Stimulated activated CD4-positive, alpha-beta T cell treated with anti-CD3 and anti-CD28 coated beads, Interleukin-4, amount 100 ng/mL, for 24 hours (primary cell): ENCODE measurements at regions not wholly inside any gene's neighbourhood (a gene's known extent, or its start where the extent isn't known, plus 50 kb on each side); places are given as distances from the start of the nearest gene placed in this dataset.

ENCODE experiments used
- DNase-seq: peaks from one replicate; pipeline ENCODE4 v3.0.0-alpha.2; 2020

DNA sequence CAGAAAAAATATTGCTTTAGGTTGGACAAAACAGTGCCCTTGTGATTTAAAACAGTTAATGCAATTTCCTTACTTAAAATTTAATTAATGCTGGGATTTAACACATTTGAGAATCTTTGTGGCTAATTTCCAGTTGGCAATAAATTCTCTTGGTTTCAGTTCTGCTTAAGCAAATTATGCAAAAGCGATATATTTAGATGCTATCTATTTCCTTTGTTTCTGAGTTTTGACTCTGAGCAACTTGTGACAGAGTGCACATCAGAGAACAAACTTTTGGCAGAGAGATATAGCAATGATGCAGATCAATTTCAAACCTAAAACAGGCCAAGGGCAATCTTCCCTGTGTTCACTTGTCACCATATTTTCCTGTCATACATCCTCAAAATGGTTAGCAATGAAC is 933.6 kb upstream of the ZWINT start:
- DNase-seq, result no peak

DNA sequence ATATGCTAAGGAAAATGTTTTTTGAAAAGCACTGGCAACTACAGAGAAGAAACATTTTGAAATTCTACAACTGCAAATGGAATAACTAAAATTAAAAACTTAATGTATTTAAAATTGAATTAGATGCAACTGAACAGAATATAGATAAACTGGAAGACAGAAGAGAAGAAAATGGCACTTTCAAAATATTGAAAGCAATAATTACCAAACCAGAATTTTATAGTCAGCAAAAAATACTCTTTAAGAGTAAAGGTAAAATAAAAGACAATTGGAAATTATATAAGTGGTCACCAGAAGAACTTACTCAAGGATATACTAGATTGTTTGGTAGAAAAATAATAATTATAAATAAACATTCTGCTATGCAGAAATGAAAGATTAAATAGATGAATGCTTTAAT is 927.7 kb upstream of the ZWINT start:
- no peak for DNase-seq

DNA sequence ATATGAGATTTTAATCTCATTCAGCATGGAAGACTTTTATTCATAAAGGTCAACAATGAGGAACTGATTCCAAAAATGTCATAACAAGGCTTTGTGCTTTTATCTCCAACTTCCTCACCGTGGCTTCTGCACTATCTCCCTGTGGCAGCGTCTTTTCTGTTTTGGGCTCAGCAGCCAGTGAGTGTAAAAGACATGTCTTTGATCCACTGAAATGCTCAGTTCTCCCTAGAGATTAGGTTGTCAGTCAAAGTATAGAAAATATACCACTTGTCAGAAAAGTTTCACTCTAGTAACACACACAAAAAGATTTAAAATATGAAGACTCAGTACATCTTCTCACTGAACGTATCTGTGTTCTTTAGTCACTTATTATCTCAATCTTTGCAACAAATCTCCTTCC is 901.8 kb upstream of the ZWINT start:
- DNase-seq, result no peak

DNA sequence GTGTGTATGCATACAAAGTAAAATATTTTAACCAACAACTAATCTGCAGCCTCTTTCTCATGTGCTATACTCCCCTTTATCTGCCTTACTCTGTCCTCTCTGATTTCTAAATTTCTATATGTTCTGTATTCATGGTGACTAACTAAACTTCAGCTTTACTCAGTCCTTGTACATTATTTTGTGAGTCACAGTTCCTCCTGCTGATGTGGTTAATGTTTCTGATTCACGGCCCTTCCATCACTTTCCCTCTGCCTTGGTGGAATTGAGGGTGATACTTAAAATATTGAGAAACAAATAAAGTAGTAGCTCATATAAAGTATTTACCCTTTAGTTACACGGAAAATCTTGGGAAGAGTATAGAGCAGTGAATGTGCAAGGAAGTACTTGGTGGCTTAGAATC is 899.1 kb upstream of the ZWINT start:
- no peak for DNase-seq

DNA sequence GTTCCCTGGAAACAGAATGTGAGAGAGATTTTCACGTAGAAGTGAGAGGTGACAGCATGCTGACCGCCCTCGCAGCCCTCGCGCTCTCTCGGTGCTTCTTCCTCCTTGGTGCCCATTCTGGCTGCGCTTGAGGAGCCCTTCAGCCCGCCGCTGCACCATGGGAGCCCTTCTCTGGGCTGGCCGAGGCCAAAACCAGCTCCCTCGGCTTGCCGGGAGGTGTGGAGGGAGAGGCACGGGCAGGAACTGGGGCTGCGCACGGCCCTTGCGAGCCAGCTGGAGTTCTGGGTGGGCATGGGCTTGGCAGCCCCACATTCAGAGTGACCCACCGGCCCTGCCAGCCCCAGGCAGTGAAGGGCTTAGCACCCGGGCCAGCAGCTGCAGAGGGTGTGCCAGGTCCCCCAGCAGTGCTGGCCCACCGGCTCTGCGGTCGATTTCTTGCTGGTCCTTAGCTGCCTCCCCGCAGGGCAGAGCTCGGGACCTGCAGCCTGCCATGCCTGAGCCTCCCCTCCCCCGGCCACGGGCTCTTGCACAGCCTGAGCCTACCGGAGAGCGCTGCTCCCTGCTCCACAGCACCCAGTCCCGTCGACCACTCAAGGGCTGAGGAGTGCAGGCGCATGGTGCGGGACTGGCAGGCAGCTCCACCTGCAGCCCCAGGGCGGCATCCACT is 888.7 kb upstream of the ZWINT start:
- no peak for DNase-seq

DNA sequence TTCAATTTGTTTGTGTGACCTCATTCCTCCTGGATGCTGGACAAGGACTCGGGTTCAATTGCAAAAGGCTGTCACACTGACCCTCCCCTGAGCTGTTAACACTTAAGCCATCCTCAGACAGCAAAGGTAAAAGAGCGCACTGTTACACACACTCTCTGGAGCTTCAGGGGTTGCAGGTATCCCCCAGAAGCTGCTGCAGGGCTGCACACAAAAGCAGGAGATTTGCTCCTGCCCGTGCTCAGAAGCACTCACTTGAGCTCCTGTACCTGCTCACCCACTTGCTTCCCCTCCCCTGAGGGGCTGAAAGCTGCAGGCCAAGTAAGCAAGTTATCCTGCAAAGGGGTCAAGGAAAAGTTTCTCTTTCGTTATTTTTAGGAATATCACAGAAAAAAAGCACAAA is 886.2 kb upstream of the ZWINT start:
- DNase-seq, result no peak

DNA sequence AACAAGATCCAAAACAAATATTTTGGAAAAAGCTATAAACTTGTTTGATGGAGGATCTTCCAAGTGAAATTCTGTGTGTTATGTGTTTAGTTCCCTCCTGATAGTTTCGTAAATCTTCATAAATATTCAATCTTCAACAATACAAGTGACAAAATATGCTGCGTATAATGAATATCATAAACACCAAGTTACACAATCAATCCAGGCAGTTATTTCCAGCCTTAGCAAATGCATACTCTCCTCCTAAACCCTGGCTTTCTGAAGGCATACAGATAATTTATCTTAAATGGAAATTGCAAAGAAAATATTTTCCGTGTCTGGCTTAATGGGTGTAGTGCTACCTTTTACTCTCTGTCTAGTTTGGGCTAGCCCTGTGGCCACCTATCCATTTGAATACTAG is 864.9 kb upstream of the ZWINT start:
- DNase-seq, result no peak

DNA sequence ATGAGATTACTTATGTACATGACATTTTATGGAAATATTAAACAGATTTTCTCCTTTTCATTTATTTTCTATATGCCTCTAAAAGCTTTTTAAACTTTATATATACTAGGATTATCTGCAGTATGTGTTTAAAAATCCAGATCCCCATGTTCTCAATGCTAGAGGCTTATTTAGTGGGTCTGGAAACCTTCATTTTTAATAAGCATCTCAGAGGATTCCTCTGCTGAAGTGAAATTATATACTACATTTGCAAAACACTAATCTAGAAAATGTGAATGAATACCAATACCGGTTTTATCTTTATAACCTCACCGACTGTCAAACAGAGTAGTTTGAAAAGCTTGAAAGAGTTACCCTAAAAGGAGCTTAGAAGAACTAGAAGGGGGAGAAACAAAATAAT is 863.8 kb upstream of the ZWINT start:
- DNase-seq, result no peak

DNA sequence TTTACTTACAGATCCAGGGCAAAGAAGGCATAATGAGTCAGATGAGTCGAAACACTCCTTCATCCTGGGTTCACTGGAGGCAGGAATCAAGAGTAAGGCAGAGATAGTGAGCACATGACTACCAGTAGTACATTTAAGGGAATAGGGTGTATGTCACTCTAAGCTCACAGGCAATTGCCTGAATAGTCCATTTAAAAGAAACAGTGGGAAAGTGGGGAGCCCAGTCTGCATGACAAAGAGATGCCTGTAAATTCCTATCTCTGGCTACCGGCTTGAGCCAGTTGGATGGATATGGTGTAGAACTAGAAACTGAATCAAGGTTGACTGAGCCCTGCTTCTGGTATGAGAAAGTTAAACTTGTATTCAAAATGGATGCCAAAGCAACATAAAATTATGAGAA is 861.5 kb upstream of the ZWINT start:
- DNase-seq, result no peak

DNA sequence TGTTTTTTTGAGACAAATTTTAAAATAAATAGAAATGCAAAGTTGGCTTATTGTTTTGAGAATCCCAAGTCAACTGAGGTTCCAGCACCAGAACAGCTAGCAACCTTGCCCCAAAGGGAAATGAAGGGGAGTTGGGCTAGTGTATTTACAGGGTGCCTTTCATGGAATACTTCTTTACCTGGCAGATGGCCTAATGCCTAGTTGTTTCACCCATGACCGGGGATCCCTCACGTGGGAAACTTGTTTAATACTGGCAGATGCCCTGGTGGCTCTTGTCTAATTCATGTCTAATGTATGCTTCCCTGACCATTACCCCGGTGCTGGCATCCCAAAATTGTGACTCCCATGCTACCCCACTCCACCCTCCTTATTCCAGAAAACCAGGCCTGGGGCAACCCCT is 861.1 kb upstream of the ZWINT start:
- no peak for DNase-seq

DNA sequence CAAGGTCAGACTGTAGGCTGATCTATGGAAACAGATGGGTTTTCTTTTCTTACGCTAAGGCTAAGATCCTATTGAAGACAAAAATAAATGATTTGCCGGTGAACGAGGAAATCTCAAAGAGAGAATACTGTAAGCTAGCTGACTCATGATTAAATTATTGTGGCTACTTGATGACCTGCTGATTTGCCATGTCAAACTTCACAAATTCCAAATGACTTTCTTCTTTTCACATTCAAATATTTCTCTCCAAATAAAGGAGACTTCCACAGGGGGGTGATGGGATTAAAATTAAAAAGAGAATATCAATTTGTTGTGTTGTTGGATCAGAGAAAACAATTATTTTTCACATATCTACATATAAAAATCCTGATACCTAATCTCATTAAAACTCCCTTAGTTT is 860.6 kb upstream of the ZWINT start:
- no peak for DNase-seq

DNA sequence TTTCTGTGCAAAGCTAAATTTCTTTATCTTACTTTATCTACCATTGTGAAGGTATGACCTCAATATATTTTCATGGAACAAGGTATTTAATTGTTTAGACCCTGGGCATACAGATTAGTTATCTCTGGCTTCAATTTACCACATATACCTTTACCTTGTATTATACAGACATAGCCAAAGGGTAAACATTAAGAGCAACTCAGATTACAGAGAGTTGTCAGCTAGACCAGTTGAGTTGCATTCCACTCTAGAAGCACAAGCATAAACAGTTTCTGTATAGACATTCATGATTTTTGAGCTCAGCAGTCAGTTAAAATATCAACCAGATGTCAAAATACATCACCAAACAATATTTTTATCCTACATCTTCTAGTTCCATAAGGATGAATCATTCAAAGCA is 857.3 kb upstream of the ZWINT start:
- DNase-seq, result no peak

DNA sequence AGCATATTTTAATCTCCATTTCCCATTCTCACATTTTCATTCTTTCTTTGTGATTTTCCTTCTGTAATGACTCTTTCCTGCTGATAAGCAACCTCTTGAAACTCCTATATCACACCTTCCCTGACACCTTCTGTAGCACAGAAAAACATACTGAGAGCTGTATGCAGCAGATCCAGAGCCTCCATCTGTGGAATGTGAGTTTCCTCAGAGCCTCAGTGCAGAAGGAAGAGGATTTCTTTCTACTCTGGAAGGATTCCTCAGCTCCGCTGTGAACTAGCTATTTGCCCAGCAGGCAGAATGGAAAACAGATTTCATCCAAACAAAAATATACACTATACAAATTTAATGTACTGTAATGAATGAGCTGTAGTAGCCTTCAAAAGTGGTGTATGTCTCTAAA is 841.3 kb upstream of the ZWINT start:
- no peak for DNase-seq

DNA sequence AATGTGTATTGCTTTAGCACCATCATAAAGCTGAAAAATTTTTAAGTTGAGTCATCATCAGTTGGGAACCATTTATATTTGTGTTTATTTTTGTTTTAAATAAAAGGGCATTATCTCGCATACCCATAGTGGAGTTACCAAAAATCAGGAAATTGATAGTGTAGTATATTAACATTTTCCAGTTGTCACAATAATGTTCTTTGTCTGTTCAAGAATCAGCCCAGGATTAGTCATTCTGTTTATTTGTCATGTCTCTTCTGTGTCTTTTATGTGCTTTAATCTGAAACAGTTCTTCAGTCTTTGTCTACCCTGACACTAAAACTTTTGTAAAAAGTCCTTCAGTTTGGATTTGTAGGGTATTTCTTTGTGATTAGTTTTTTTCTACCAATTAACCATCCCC is 827.8 kb upstream of the ZWINT start:
- no peak for DNase-seq

DNA sequence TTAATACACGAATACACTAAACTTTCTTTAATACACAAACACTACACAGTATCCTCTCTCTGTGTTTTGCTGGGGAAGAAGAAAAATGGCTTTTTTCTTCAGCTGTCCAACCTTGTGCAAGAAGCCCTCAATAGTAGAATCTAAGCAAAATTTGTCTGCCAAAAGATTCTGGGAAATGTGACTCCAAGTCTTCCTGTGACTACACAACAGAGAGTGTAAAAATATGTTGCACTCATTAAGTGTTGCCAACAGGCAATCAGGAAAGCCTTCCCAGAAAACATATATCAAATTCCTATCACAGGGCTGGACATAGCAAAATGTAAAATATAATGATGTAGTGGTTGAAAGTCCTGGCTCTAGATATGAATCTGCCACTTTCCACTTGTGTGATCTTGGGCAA is 825.1 kb upstream of the ZWINT start:
- DNase-seq, result no peak

DNA sequence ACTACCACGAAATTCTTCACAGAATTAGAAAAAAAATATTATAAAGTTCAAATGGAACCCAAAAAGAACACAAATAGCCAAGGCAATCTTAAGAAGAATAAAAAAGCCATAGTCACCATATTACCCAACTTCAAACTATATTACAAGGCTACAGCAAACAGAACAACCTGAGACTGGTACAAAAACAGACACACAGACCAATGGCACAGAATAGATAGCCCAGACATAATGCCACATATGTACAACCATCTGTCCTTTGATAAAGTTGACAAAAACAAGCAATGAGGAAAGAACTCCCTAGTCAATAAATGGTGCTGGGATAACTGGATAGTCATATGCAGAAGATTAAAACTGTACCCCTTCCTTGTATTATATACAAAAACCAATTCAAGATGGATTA is 808.5 kb upstream of the ZWINT start:
- DNase-seq, result no peak

DNA sequence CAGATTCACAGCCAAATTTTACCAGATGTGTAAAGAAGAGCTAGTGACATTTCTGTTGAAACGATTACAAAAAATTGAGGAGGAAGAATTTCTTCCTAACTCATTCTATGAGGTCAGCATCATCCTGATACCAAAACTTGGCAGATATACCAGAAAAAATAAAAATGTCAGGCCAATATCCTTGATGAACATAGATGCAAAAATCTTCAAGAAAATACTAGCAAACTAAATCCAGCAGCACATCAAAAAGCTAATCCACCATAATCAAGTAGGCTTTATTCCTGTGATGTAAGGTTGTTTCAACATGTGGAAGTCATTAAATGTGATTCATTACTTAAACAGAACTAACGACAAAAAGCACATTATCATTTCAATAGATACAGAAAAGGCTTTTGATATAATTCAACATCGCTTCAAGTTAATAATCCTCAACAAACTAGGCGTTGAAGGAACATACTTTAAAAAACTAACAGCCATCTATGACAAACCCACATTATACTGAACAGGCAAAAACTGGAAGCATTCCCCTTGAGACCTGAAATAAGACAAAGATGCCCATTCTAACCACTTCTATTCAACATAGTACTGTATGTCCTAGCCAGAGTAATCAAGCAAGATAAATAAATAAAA is 807.7 kb upstream of the ZWINT start:
- DNase-seq, result no peak

DNA sequence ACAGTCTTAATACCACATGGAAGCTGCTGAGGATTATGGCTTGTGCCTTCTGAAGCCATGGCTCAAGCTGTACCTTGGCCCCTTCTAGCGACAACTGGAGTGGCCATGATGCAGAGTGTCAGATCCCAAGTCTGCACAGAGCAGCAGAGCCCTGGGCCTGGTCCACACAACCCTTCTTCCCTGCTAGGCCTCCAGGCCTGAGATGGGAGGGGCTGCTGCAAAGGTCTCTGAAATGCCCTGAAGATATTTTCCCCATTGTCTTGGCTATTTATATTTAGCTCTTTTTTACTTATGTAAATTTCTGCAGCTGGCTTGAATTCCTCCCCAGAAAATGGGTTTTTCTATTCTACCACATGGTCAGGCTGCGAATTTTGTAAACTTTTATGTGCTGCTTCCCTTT is 804.6 kb upstream of the ZWINT start:
- DNase-seq, result no peak

DNA sequence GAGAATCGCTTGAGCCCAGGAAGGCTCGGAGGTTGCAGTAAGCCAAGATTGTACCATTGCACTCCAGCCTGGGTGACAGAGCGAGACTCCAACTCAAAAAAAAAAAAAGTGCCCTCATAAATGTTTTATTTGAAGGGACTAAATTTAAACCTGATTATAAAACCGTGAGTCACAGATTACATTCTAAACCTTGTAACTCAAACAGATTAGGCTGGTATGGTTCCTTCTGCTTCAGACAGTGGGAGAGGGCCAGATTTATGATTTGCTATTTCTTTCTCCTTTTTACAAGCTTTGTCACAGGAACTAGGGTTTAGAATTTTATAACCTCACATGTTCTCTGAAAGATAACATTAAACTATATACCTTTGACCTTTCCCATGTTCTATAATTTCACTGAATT is 801.2 kb upstream of the ZWINT start:
- no peak for DNase-seq

DNA sequence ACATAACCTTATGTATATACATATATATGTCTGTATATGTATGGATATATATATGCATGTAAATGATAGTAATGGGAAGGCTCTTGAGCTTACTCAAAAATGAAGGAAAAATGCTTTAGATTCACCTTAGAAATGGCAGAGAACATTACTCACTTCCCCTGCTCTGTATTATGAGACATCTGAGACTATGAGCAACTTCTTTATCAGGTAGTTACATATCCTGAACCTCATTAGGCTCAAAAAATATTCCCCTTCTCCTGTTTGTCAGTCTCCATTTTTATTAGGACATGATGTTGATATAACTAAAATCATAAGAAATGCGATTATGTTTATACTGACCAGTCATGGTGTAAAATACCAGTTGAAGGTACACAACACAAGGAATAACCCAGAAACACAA is 800.1 kb upstream of the ZWINT start:
- no peak for DNase-seq

DNA sequence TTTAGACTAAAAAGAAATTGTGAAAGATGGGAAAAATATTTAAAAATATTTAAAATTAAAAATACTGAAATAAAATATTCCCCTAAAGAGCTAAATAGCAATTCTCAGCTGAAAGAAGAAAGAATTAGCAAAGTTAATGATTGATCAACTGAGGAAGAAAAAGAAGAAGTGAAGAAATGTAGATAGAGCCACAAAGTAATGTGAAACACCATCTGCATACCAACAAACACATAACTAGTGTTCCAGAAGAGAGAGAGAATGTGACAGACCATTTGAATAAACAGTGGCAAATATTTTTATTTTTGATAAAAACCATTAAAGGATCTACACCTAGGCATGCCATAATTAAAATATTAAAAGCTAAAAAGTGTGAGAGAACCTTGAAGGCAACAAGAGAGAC is 784.5 kb upstream of the ZWINT start:
- DNase-seq, result no peak

DNA sequence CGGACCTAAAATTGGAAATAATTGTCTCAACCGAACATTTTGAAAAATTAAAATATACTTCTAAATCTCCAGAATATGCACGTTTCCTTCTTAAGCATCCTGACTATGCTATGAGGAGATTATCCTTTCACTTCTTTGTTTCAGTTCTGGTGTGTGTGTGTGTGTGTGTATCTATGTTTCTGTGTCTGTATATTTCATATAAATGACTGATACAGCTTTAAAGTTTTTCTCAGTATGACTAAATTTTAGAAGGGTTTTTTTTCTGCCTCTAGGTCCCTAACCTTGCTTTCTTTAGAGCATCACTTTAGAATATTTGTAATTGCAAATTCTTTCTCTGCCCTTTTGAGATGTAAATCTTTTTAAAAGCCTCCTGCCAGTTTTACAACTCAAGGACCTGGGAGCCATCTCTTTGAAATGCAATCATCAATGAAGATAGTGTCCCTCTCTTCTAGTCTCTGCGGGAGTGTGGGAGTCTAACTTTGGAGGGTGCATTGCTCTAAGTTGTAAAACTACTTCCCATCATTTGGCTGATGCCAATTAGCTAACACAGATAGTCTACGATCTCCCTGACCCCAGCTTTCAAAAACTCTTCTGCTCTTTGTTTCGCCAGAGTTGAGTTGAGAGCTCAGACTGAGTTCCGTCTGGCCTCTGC is 782.0 kb upstream of the ZWINT start:
- DNase-seq, result no peak

DNA sequence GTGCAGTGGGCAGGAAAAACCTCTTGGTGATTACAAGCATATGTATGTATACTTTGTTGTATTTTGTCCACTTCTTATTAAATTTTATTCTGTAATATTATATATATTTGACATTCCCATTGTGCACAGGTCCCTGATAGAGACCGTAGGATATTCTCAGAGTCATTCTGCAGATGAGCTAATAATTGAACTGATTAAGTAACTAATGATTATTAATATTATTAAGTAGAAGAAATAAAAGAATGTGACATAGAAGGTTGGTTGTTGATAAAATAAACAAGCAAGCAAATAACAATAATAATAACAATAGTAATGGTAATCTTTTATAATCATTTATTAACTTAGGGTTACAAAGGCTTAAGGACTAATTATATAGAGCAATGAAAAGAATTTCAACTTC is 780.6 kb upstream of the ZWINT start:
- DNase-seq, result no peak

DNA sequence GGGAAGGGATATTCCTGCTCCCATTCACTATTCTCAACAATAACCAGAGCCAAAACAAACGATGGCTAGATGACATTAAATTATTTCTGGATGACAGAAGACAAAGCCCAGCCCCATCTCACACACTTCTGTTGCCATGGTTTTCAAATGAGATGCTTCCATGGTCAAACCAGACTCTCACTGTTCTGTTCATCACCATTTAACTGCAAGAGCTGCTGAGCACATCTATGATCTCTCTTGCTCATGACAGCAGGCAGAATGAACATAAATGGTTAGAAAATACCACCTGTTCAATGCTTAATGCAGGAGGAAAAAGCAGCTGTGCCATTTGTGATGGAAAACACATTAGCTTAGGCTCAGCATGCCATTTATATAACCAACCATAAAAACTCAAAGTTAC is 758.6 kb upstream of the ZWINT start:
- DNase-seq, result no peak

DNA sequence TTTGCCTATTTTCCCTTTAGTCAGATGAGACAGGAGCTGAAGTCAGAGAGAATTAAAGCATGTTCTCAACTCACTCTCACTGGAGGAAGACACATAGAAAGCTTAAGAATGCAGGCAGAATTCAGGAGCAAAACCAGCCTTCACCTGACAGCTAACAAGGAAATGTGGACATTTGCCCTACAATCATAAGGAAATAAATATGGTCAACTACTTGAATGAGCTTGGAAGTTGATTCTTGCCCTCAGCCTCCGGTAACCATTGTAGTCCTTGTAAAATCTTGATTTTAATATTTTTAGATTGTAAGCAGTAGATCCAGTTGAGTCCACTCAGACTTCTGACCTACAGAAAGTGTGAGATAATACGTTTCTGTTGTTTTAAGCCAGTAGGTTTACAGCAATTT is 752.5 kb upstream of the ZWINT start:
- DNase-seq, result no peak
